Glomerular visceral epithelial cell (primary cell): ENCODE measurements at regions not wholly inside any gene's neighbourhood (a gene's known extent, or its start where the extent isn't known, plus 50 kb on each side); places are given as distances from the start of the nearest gene placed in this dataset.
A peak's percentile ranks its signal among the peaks of the same experiment; 100 is the strongest.

ENCODE experiments used
- DNase-seq: peaks from one replicate; pipeline ENCODE4 v3.0.0-alpha.2; 2016; ENCODE audit errors: extremely low spot score

GRCh38 chr5:173781432-173781815, 106.7 kb upstream of the CPEB4 start:
- no peak for DNase-seq

GRCh38 chr5:173781816-173782670, 106.1 kb upstream of the CPEB4 start:
- DNase-seq: peak; percentile 68

GRCh38 chr5:173782671-173783101, 105.5 kb upstream of the CPEB4 start:
- DNase-seq: no peak

GRCh38 chr5:173783371-173783770, 104.8 kb upstream of the CPEB4 start:
- no peak for DNase-seq

DNA sequence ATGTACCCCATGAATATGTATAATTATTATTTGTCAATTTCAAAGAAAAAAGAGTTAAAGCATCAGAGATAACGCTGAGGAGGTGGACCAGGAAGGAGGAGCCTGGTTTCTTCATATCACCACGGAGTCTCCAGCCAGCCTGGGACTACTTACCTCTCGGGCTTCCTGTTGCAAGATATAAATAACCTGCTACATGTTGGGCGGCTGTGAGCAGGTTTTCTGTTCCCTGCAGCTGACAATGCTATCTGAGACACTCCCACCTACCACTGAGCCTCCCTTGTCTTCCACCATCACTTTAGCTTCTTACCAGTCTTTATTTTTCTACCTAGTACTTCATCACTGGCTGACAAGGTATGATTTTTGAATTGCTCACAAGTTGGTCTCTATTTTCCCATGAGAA, 102.7 kb upstream of the CPEB4 start:
- no peak for DNase-seq

DNA sequence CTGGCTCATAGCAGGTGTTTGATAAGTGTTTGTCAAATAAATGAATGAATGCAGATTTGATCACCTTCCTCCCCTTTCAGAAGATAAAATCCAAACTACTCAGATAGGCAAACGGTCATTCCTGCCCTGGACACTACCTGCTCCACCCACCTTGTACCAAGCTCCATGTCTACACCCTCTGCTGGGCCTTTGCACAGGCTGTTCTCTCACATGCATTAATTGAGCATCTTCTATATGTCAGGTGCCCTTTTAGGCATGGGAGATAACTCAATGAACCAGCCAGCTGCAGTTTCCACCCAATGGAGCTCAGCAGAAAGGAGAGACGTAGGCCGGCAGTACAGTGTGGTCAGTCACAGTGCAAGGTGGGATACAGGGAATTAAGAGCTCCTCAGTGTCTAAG, 102.3 kb upstream of the CPEB4 start:
- DNase-seq: no peak

GRCh38 chr5:173786286-173787187, 101.6 kb upstream of the CPEB4 start:
- DNase-seq: no peak

- peak; percentile 86 for DNase-seq
Measured at GRCh38 chr5:173789031-173789920, 98.9 kb upstream of the CPEB4 start.

DNA sequence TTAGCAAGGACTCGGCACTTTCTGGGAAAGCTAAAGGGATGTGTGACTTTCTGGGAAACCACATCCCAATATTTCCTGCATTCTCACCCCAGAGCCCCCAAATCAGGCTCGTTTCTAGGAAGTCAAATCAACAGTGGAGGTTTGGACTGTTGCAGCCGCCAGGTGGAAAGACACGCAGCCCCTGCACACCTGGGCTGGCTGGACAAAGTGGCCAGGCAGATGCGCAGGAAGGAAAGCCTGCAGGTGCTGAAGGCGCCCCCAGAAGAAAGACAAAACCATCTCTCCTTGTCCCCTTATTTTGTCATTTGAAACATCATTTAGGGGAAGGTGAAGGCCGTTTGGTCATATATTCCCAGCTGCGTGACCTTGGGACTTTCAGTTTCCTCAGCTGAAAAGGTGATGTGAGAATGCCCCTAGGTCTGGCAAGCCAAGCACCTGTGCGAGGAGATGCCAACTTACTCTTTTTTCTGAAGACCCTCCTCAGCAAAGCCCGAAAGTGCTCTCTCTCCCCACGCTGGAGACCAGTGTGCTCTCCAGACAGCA, 97.9 kb upstream of the CPEB4 start:
- no peak for DNase-seq

GRCh38 chr5:173790836-173791546, 97.2 kb upstream of the CPEB4 start:
- DNase-seq: no peak

GRCh38 chr5:173791878-173792277, 96.3 kb upstream of the CPEB4 start:
- DNase-seq: no peak

DNA sequence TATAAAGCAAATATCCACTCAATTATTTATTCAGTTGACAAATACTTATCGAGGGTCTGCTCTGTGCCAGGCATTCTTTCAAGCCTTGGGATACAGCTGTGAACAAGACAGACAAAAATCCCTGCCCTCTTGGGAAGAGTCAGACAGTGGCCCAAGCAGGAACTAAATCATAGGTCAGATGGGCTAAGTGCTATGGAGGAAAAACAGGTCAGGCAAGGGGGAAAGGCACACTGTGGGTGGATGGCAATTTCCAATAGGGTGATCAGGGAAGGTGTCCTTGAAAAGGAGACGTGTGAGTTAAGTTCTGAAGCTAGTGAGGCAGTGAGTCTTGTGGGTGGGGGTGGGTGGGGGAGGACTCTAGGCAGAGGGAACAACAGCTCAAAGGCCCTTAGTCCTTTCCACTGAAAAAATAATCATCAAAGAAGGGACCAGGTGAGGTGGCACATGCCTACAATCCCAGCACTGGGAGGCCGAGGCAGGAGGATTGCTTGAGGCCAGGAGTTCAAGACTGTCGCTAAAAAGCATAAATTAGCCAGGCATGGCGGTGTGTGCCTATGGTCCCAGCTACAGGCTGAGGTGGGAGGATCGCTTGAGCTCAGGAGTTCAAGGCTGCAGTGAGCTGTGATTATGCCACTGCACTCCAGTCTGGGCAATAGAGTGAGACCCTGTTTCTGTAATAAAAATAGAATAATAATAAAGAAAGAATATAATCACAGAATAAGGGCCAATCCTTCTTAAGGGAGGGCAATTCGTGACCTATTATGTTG, 95.2 kb upstream of the CPEB4 start:
- no peak for DNase-seq

DNA sequence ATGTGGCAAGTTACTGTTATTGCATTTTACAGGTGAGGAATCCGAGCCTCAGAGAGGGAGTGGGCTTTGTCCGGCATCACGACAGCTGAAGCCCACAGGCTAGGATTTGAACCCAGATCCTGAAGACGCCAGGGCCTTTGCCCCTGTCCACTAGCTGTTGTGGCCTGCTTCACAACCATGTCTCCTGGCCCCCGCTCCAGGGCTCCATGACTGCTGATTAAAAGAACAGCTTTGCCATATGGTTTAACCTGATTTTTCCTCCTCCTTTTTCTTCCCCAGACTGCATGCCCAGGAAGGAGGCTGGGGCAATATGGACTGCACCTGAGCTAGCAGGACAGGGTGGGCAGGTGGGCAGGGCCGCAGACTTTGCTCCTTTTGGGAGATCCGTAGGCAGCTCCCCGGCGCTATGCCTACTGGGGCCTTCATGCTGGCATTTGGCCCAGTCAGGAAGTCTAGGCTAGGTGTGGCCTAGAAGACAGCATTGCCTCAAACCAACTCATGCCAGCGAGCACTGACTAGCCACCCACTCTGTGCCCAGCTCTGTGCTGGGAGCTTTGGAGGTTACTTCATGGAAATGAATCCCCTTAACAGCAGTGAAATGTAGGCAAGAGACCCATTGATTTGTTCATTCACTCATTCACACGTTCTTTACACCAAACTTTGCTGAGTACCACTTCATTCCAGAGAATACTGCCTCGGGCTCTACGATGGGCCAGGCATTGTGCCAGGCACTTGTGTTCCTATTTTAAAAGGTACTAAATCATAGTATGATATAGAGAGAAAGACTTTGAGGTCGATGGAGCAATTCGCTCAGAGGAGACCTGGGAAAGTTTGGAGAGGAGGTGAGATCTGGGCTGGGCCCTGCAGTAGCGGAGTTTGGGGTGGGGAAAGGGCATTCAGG, 94.3 kb upstream of the CPEB4 start:
- no peak for DNase-seq

GRCh38 chr5:173794901-173795416, 93.2 kb upstream of the CPEB4 start:
- no peak for DNase-seq

DNA sequence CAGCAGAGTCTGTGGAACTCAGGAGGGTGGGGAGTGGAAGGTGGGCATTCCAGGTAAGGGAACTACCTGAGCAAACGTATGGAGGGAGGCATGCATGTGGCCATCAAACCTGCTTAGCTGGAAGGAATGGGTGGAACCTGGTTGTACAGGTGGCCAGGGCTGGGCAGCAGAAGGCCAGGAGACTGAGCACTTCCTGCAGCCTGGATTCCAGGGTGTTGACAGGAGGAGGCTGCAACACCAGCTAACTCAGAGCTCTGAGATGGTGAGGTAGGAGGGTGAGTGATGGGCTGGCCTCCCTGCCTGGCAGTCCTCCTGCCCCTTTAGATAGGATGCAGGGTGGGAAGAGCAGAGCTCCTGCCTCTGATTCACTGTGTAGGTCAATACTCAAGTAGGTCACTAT, 92.5 kb upstream of the CPEB4 start:
- DNase-seq: no peak

DNA sequence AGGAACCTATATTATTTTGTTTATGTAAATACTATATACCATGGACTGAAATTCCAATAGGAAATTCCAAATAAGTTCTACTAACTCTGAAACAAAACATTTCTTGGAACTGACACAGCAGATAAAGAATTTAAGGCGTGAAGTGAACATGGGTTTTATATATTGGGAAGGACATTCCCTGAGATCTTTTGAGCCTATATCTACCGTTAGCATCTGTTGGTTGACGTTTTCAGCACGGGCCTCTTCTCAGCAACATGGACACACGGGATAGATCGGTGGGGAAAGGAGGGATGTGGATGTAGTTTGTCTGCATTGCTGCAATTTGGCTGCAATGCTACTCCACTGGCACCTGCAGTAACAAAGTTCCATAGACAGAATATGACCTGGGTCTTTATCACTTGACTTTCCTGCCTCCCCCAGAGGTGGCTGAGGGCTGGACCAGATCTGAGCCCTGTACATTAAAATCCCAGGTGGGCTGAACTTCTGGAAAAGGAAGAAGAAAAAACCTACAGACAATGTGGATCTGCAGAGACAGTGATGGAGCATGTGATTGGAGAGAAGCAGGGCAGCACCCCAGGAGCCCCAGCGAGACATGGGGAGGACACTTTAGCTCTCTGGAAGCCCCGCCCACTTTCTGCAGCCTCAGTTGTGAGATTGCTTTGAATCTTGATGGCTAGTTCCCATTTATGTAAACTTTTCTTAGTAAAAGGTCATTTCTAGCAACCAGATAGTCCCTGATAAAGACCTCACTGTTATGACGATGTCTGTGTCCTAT, 91.2 kb upstream of the CPEB4 start:
- DNase-seq: no peak

- DNase-seq: no peak
Measured at GRCh38 chr5:173798127-173798810, 89.9 kb upstream of the CPEB4 start.
